ENCODE measurements at regions not wholly inside any gene's neighbourhood (a gene's known extent, or its start where the extent isn't known, plus 50 kb on each side); places are given as distances from the start of the nearest gene placed in this dataset.

GRCh38 chr16:14358697-14359305 is 271.3 kb downstream of the PARN start:
- Histone ChIP-seq H3K27me3 (ENCODE audit: insufficient read depth, low read depth) (no peaks in the 10 kb centered on the region; the same call in 1 of the 2 replicates), H3K79me2 (ENCODE audit: insufficient read depth, low read depth) (no peaks in the 10 kb centered on the region), H3K27ac (no peak overlapping the region), H3K9ac (no peak overlapping the region), H4K20me1 (ENCODE audit: insufficient read depth) (no peaks in the 10 kb centered on the region), H2AFZ (ENCODE audit: low read depth) (no peak overlapping the region), H3K4me3 (IDR thresholded peaks at IDR 0.05; ENCODE audit: insufficient read depth, low read depth, low read length) (no peak overlapping the region), H3K4me1 (ENCODE audit: low read depth, poor library complexity, severe bottlenecking) (peaks cover 48% of the 10 kb centered on the region), H3K36me3 (ENCODE audit: insufficient read depth) (no peaks in the 10 kb centered on the region), H3K4me2 (no peak overlapping the region; the same call in 1 of the 2 replicates)
- TF ChIP-seq CTCF (conservative IDR thresholded peaks at IDR 0.05; ENCODE audit: low read depth, low read length) = no peak

- H2AFZ ChIP-seq (ENCODE audit: low read depth) = peak overlapping the region; percentile 32
- H3K4me2 ChIP-seq = peak overlapping the region; percentile 79
- no peaks in the 10 kb centered on the region; the same call in 1 of the 2 replicates for H3K27me3 ChIP-seq (ENCODE audit: insufficient read depth, low read depth)
- no peaks in the 10 kb centered on the region for H4K20me1 ChIP-seq (ENCODE audit: insufficient read depth)
- H3K36me3 ChIP-seq (ENCODE audit: insufficient read depth) = no peaks in the 10 kb centered on the region
- TF ChIP-seq CTCF (conservative IDR thresholded peaks at IDR 0.05; ENCODE audit: low read depth, low read length) = no peak
- H3K4me3 ChIP-seq (IDR thresholded peaks at IDR 0.05; ENCODE audit: insufficient read depth, low read depth, low read length) = no peak overlapping the region
- peaks cover 58% of the 10 kb centered on the region for H3K4me1 ChIP-seq (ENCODE audit: low read depth, poor library complexity, severe bottlenecking)
- no peaks in the 10 kb centered on the region for H3K79me2 ChIP-seq (ENCODE audit: insufficient read depth, low read depth)
- peak overlapping the region; percentile 92 for H3K27ac ChIP-seq
- H3K9ac ChIP-seq = peak overlapping the region; percentile 24; the same call in 1 of the 2 replicates
These were observed 272.7 kb downstream of the PARN start for GRCh38 chr16:14357328-14357727.

GRCh38 chr16:14356064-14356463 is 274.0 kb downstream of the PARN start:
- no peaks in the 10 kb centered on the region for H3K36me3 ChIP-seq (ENCODE audit: insufficient read depth)
- peak overlapping the region; percentile 92 for H3K27ac ChIP-seq
- no peaks in the 10 kb centered on the region for H3K79me2 ChIP-seq (ENCODE audit: insufficient read depth, low read depth)
- no peaks in the 10 kb centered on the region for H4K20me1 ChIP-seq (ENCODE audit: insufficient read depth)
- H3K27me3 ChIP-seq (ENCODE audit: insufficient read depth, low read depth) = no peaks in the 10 kb centered on the region; the same call in 1 of the 2 replicates
- peak overlapping the region; percentile 55; the same call in 1 of the 2 replicates for H3K9ac ChIP-seq
- no peak overlapping the region for H3K4me3 ChIP-seq (IDR thresholded peaks at IDR 0.05; ENCODE audit: insufficient read depth, low read depth, low read length)
- peaks cover 58% of the 10 kb centered on the region for H3K4me1 ChIP-seq (ENCODE audit: low read depth, poor library complexity, severe bottlenecking)
- no peak overlapping the region; the same call in 1 of the 2 replicates for H2AFZ ChIP-seq (ENCODE audit: low read depth)
- peak overlapping the region; percentile 79 for H3K4me2 ChIP-seq
- no peak for TF ChIP-seq CTCF (conservative IDR thresholded peaks at IDR 0.05; ENCODE audit: low read depth, low read length)

- Histone ChIP-seq H3K27me3 (ENCODE audit: insufficient read depth, low read depth) (no peaks in the 10 kb centered on the region; the same call in 1 of the 2 replicates), H3K4me1 (ENCODE audit: low read depth, poor library complexity, severe bottlenecking) (peaks cover 64% of the 10 kb centered on the region), H3K79me2 (ENCODE audit: insufficient read depth, low read depth) (no peaks in the 10 kb centered on the region), H3K36me3 (ENCODE audit: insufficient read depth) (no peaks in the 10 kb centered on the region), H3K27ac (peak overlapping the region; percentile 92), H4K20me1 (ENCODE audit: insufficient read depth) (no peaks in the 10 kb centered on the region), H2AFZ (ENCODE audit: low read depth) (no peak overlapping the region), H3K4me3 (IDR thresholded peaks at IDR 0.05; ENCODE audit: insufficient read depth, low read depth, low read length) (no peak overlapping the region), H3K4me2 (peak overlapping the region; percentile 79; the same call in 1 of the 2 replicates), H3K9ac (no peak overlapping the region)
- no peak for TF ChIP-seq CTCF (conservative IDR thresholded peaks at IDR 0.05; ENCODE audit: low read depth, low read length)
These were observed 275.3 kb downstream of the PARN start for GRCh38 chr16:14354561-14355351.

Measured in KMS-11 (cell line).